Effector memory CD4-positive, alpha-beta T cell (primary cell): ENCODE measurements at regions not wholly inside any gene's neighbourhood (a gene's known extent, or its start where the extent isn't known, plus 50 kb on each side); places are given as distances from the start of the nearest gene placed in this dataset.
"Not testable (repeated sequence)": the region's sequence is repeated elsewhere in the genome, so short reads cannot be mapped to it uniquely, and the experiment has no call there.

Experiments used
- DNase-seq, 3 donors: peaks; one replicate each; pipeline ENCODE4 v3.0.0-alpha.2; 2020
- H3K27ac ChIP-seq: 2 replicates; pipeline ENCODE4 v1.7.0; 2013; ENCODE audit warnings: mild to moderate bottlenecking, low read length, moderate library complexity; ENCODE audit not compliant: insufficient read depth, poor library complexity, severe bottlenecking
- H3K27me3 ChIP-seq: replicated peaks from 2 replicates; pipeline ENCODE4 v1.7.0; 2013; ENCODE audit warnings: mild to moderate bottlenecking, low read length; ENCODE audit not compliant: insufficient read depth, control insufficient read depth, poor library complexity, severe bottlenecking
- H3K36me3 ChIP-seq: 2 replicates; pipeline ENCODE4 v1.7.0; 2013; ENCODE audit warnings: mild to moderate bottlenecking, low read length, moderate library complexity; ENCODE audit not compliant: control insufficient read depth, insufficient read depth
- H3K4me1 ChIP-seq: 2 replicates; pipeline ENCODE4 v1.7.0; 2013; ENCODE audit warnings: low read length, mild to moderate bottlenecking; ENCODE audit not compliant: control insufficient read depth, insufficient read depth, poor library complexity, severe bottlenecking
- H3K4me3 ChIP-seq: 2 replicates; pipeline ENCODE4 v1.7.0; 2013; ENCODE audit warnings: low read length, low read depth, mild to moderate bottlenecking; ENCODE audit not compliant: insufficient read depth, poor library complexity, severe bottlenecking
- H3K9me3 ChIP-seq: 2 replicates; pipeline ENCODE4 v1.7.0; 2013; ENCODE audit warnings: mild to moderate bottlenecking, low read length, moderate library complexity; ENCODE audit not compliant: control insufficient read depth

DNA sequence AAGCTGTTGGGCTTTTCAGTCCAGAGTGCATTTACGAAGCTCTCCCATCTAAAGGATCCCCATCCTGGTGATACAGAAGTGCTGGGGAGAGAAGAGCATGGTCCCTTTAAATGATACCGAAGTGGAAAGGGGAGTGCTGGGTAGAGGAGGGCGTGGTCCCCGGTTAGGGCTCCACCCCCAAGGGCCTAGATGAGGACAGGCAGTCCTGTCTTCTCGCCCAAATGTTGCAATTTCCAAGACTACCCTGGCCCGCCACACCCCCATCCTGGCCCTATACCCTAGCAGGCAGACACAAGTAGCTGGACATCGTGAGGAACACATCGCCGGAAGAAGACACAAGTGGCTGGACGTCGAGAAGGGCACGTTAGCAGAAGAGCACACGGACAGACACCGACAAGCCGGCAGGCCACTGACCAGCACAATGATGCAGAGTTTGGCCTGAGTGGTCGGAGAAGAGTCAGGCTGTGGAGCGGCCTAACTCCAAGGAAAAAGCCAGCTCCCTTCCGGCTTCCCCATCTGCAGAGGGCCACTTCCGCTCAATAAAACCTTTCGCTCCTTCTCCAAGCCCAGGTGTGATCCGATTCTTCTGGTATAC lies 439.5 kb upstream of the NRP1 start:
- H3K27me3 ChIP-seq: no peaks in the 10 kb centered on the region
- DNase-seq: no peak
- no peaks in the 10 kb centered on the region for H3K36me3 ChIP-seq
- no peak overlapping the region for H3K27ac ChIP-seq
- no peaks in the 10 kb centered on the region for H3K9me3 ChIP-seq
- H3K4me3 ChIP-seq: no peak overlapping the region
- no peaks in the 10 kb centered on the region for H3K4me1 ChIP-seq

DNA sequence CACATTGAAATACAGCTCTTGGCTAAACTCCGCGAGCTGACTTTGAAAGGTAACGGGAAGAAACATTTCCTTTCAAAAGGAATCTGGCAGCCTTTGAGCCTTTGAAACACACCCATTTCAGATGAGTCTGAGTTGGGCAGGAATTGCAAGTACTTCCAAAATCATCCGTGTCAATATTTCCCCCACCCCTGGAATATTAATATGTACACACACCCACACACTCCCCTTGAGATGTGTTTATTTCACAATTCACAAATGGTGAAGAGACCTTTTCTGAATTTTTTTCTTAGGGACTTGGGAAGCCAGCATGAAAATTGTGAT lies 438.7 kb upstream of the NRP1 start:
- Histone ChIP-seq H3K9me3 (no peaks in the 10 kb centered on the region), H3K4me1 (no peaks in the 10 kb centered on the region), H3K4me3 (no peak overlapping the region), H3K27ac (no peak overlapping the region), H3K27me3 (no peaks in the 10 kb centered on the region), H3K36me3 (no peaks in the 10 kb centered on the region)
- no peak for DNase-seq

DNA sequence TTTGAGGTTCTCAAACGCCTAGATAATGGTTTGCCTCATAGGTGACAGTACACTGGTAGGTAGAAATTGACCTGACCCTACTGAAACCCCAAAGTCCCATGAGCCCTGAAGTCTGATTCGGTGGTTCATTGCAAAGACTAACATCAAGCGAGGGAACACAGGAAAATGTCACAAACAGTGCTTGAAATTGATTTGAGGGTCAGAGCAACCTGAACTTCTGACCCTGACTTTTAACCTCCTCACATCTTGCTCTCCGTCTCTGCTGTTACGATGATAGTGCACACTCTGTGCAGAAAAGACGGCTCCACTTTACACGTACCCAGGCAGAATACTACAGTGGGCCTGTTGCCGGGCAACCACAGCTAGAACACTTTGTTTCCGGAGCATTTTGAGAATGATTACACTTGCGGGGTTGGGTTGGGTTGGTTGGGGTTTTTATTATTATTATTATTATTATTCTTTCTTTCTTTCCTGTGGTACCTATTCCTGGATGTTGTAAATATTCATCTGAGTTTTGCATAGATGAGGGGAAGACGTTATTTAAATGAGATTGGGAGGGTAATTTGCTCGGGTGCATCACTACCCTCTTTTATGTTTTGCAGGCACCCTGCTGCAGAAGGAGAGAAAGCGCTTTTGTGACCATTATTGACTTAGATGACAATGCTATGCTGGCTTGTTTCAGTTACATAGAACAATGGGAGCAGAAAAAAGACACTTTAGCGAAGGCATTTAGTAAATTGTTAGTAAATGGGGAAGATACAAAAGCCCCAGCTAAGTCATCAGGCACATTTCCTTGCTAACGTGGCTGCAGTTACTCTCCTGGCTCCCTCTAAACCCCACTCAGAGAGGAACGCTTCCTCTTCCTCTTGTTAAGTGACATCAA lies 438.1 kb upstream of the NRP1 start:
- no peaks in the 10 kb centered on the region for H3K9me3 ChIP-seq
- no peak overlapping the region for H3K4me3 ChIP-seq
- DNase-seq: no peak
- no peak overlapping the region for H3K27ac ChIP-seq
- no peaks in the 10 kb centered on the region for H3K27me3 ChIP-seq
- no peaks in the 10 kb centered on the region for H3K4me1 ChIP-seq
- H3K36me3 ChIP-seq: no peaks in the 10 kb centered on the region

- not testable (repeated sequence) for H3K4me3 ChIP-seq, DNase-seq, H3K4me1 ChIP-seq, H3K36me3 ChIP-seq, H3K9me3 ChIP-seq, H3K27me3 ChIP-seq, H3K27ac ChIP-seq
Observed at GRCh38 chr10:33771856-33772255, 437.4 kb upstream of the NRP1 start.

DNA sequence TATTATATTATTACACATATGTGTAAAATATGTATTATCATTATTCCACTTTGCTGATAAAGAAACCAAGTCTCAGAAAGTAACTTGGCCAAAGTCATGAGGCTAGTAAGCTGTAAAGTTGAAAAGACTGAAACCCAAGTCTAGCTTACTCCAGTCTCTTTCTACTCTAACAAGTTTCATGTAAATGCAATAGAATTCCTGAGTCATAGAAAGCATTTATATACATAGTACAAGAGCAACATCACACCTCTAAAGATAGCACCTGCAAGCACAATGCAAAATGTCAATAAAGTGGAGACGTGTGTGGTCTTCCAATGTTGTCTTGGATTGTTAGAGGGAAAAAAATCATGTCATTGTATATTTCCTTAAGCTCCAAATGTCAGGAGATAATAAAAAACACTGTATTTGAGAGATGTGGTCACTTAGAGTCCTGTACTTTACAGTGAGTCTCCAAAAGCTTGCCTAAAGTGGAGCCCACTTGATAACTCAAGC lies 430.3 kb upstream of the NRP1 start:
- no peak for DNase-seq
- no peak overlapping the region for H3K4me3 ChIP-seq
- H3K36me3 ChIP-seq: no peaks in the 10 kb centered on the region
- H3K9me3 ChIP-seq: no peaks in the 10 kb centered on the region
- H3K27me3 ChIP-seq: no peaks in the 10 kb centered on the region
- no peak overlapping the region for H3K27ac ChIP-seq
- H3K4me1 ChIP-seq: no peaks in the 10 kb centered on the region

DNA sequence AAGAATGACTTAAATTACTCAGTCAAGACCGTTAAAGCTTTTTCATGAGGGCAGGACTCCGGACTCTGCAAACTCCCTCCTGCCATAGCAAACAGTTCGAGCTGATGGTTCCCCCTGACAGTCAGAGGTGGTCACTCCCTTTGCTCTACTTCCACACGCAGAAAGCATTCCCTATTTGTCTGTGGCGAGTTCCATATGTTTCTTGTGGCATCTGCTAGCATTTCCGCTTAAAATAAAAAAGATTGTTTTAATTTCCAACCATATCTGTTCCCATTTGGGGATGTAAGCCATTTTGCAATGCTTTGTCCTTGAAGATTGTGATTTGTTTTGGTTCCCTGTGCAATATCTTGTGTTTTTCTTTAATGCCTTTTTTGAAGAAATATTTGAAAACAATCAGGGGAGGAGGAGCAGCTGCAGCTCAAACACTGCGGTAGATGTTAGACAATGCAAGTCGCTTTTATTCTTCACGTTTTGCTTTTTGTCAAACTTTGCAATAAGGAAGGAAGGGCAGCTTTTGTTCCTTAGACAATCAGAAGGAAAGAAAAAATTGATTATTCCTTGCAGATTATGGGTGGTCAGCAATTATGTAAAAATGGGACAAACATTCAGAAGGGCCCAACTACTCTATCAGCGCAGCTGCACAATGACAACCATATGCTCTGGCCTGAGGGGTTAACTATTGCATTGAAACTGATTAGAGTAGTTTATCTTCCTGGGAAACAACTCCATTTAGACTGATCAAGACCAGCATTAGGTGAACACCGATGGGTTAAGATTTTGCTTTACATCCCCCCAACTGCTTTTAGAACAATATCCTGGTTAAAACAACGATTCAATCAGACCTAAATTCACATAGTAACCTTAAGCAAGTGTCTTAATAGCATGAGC lies 425.8 kb upstream of the NRP1 start:
- Histone ChIP-seq H3K27ac (no peak overlapping the region), H3K4me1 (no peaks in the 10 kb centered on the region), H3K9me3 (no peaks in the 10 kb centered on the region), H3K27me3 (no peaks in the 10 kb centered on the region), H3K4me3 (no peak overlapping the region), H3K36me3 (no peaks in the 10 kb centered on the region)
- DNase-seq: no peak

GRCh38 chr10:33759191-33759590 lies 424.7 kb upstream of the NRP1 start:
- Histone ChIP-seq H3K4me1 (no peaks in the 10 kb centered on the region), H3K27ac (no peak overlapping the region), H3K4me3 (no peak overlapping the region), H3K27me3 (no peaks in the 10 kb centered on the region), H3K36me3 (no peaks in the 10 kb centered on the region), H3K9me3 (no peaks in the 10 kb centered on the region)
- DNase-seq: no peak

DNA sequence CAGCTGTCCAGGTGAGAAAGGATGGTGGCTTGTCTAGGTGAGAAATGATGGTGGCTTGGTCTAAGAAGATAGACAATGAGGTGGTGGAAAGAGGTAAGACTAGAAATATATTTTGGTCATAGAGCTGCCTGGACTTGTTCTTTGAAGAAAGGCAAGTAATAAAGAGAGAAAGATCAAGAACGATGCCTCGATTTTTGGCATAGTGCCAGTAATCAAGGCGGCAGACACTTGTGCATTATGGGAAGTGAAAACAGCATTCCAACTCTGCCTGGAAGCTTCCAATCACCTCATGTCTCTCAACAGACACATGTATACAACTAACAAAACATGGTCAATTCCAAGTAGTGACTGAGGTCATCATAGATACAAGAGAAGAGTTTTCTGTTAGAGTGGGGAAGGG lies 423.8 kb upstream of the NRP1 start:
- H3K27ac ChIP-seq: no peak overlapping the region
- H3K4me1 ChIP-seq: no peaks in the 10 kb centered on the region
- no peaks in the 10 kb centered on the region for H3K9me3 ChIP-seq
- H3K27me3 ChIP-seq: no peaks in the 10 kb centered on the region
- H3K4me3 ChIP-seq: no peak overlapping the region
- no peaks in the 10 kb centered on the region for H3K36me3 ChIP-seq
- DNase-seq: no peak

DNA sequence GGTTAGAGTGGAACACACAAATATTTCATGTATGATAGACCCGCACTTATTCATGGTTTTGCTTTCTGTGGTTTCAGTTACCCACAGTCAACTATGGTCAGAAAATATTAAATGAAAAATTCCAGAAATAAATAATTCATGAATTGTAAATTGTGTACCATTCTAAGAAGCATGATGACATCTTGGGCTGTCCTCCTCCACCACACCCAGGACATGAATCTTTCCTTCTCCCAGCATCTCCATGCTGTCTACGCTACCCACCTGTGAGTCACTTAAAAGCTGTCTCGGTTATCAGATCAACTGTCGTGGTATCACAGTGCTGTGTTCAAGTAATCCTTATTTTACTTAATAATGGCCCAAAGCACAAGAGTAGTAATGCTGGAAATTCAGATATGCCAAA lies 419.6 kb upstream of the NRP1 start:
- no peak for DNase-seq

DNA sequence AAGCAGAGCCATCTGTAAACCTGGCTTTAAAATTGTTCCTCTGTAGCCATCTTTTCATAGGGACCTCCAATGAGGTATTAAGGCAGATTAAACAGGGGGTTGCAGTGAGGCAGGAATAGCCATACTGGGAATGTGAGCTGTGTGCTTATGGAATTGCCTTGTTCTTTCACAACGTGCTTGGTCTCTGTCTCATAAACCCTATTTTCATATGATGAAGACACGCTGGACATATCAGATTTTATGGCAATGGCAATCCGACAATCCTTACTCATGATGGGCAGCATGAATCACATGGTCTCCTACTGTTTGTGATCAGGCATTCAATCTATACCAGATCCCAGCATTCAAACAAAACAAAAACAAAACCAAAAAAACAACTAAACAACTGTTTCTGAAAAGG lies 418.9 kb upstream of the NRP1 start:
- Histone ChIP-seq H3K9me3 (no peaks in the 10 kb centered on the region), H3K4me1 (no peaks in the 10 kb centered on the region), H3K36me3 (no peaks in the 10 kb centered on the region), H3K27me3 (no peaks in the 10 kb centered on the region), H3K4me3 (no peak overlapping the region), H3K27ac (no peak overlapping the region)
- DNase-seq: no peak

More for the DNA sequence above, 419.6 kb upstream of the NRP1 start:
- H3K27me3 ChIP-seq: no peaks in the 10 kb centered on the region
- no peak overlapping the region for H3K27ac ChIP-seq
- H3K4me3 ChIP-seq: no peak overlapping the region
- H3K36me3 ChIP-seq: no peaks in the 10 kb centered on the region
- no peaks in the 10 kb centered on the region for H3K9me3 ChIP-seq
- H3K4me1 ChIP-seq: no peaks in the 10 kb centered on the region
